Glutamatergic neuron (in vitro differentiated cells): ENCODE measurements at regions not wholly inside any gene's neighbourhood (a gene's known extent, or its start where the extent isn't known, plus 50 kb on each side); places are given as distances from the start of the nearest gene placed in this dataset.

Experiments
- DNase-seq: peaks from one replicate; pipeline ENCODE4 v3.0.0; 2022
- H3K27ac Mint-ChIP-seq: one replicate; pipeline ENCODE4 v1.8.0; 2020; ENCODE audit warnings: mild to moderate bottlenecking, mixed read lengths, inconsistent platforms; ENCODE audit not compliant: unreplicated experiment
- H3K27me3 Mint-ChIP-seq: one replicate; pipeline ENCODE4 v1.8.0; 2020; ENCODE audit warnings: mild to moderate bottlenecking, moderate library complexity, mixed read lengths, inconsistent platforms; ENCODE audit not compliant: unreplicated experiment
- H3K36me3 Mint-ChIP-seq: one replicate; pipeline ENCODE4 v1.8.0; 2020; ENCODE audit warnings: mild to moderate bottlenecking, mixed read lengths, inconsistent platforms; ENCODE audit not compliant: unreplicated experiment
- H3K4me1 Mint-ChIP-seq: one replicate; pipeline ENCODE4 v1.8.0; 2020; ENCODE audit warnings: mild to moderate bottlenecking, low read depth, mixed read lengths, inconsistent platforms; ENCODE audit not compliant: unreplicated experiment
- H3K4me3 Mint-ChIP-seq: one replicate; pipeline ENCODE4 v1.8.0; 2020; ENCODE audit warnings: mild to moderate bottlenecking, mixed read lengths, inconsistent platforms; ENCODE audit not compliant: unreplicated experiment
- H3K9me3 Mint-ChIP-seq: one replicate; pipeline ENCODE4 v1.8.0; 2020; ENCODE audit warnings: mild to moderate bottlenecking, moderate library complexity, mixed read lengths, inconsistent platforms; ENCODE audit not compliant: unreplicated experiment
- CTCF ChIP-seq: fragments of 200-600 bp; sonication (generic); IDR thresholded peaks from one replicate; pipeline ENCODE4 v1.5.0; 2021; ENCODE audit not compliant: partially characterized antibody, unreplicated experiment

- H3K4me1 Mint-ChIP-seq: no peaks in the 10 kb centered on the region
- H3K27ac Mint-ChIP-seq: no peak overlapping the region
- no peaks in the 10 kb centered on the region for H3K36me3 Mint-ChIP-seq
These were observed 130.0 kb upstream of the AHR start for GRCh38 chr7:17168416-17168815.

DNA sequence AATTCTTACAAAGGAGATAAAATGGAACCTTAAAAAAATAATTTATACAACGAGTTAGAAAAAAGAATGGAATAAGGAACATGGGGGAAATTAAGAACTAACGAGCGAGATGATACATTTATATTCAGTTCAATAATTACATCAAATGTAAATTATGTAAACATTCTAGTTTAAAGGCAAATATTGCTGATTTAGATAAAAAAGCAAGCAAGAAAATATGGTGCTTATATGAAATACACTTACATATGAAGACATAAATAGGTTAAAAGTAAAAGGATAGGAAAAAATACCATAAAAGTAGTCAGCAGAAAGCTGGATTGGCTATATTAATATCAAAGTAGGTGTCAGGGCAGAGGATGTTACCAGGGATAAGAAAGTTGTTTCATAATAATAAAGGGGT is 127.0 kb upstream of the AHR start:
- DNase-seq: no peak
- no peak for TF ChIP-seq CTCF
- H3K27me3 Mint-ChIP-seq: no peaks in the 10 kb centered on the region
- H3K4me1 Mint-ChIP-seq: no peaks in the 10 kb centered on the region
- no peaks in the 10 kb centered on the region for H3K9me3 Mint-ChIP-seq
- no peak overlapping the region for H3K4me3 Mint-ChIP-seq
- H3K27ac Mint-ChIP-seq: no peak overlapping the region
- H3K36me3 Mint-ChIP-seq: no peaks in the 10 kb centered on the region

More at GRCh38 chr7:17168416-17168815, 130.0 kb upstream of the AHR start:
- H3K4me3 Mint-ChIP-seq: no peak overlapping the region
- TF ChIP-seq CTCF: no peak
- H3K9me3 Mint-ChIP-seq: no peaks in the 10 kb centered on the region
- no peaks in the 10 kb centered on the region for H3K27me3 Mint-ChIP-seq
- DNase-seq: no peak

- Mint-ChIP-seq H3K27me3 (no peaks in the 10 kb centered on the region), H3K4me3 (no peak overlapping the region), H3K9me3 (no peaks in the 10 kb centered on the region), H3K4me1 (no peaks in the 10 kb centered on the region), H3K36me3 (no peaks in the 10 kb centered on the region), H3K27ac (no peak overlapping the region)
- TF ChIP-seq CTCF: no peak
- no peak for DNase-seq
These were observed 122.0 kb upstream of the AHR start for GRCh38 chr7:17176371-17177032.

GRCh38 chr7:17178545-17178944 is 119.9 kb upstream of the AHR start:
- TF ChIP-seq CTCF: no peak
- H3K36me3 Mint-ChIP-seq: no peaks in the 10 kb centered on the region
- H3K27me3 Mint-ChIP-seq: no peaks in the 10 kb centered on the region
- H3K27ac Mint-ChIP-seq: no peak overlapping the region
- H3K9me3 Mint-ChIP-seq: no peaks in the 10 kb centered on the region
- H3K4me1 Mint-ChIP-seq: no peaks in the 10 kb centered on the region
- no peak for DNase-seq
- no peak overlapping the region for H3K4me3 Mint-ChIP-seq

DNA sequence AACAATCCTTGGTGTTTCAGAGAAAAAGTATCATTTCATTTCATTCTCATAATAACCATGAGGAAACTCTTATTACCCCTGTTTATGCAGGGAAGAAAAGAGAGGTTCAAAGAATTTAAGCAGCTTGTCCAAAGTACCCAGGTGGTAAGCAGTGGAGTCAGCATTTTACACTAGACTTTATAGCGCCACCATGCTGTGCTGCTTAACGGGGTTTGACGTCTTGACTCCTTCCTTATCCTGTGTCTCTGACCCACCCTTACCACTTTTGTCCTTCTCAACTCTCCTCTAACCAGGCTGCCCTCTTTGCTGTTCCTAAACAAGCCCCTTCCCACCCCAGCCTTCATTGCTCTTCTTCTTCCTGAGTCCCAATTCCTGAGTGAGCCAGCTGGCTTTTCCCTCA is 117.0 kb upstream of the AHR start:
- DNase-seq: no peak
- Mint-ChIP-seq H3K27ac (no peak overlapping the region), H3K4me1 (no peaks in the 10 kb centered on the region), H3K9me3 (no peaks in the 10 kb centered on the region), H3K4me3 (no peak overlapping the region), H3K27me3 (no peaks in the 10 kb centered on the region), H3K36me3 (no peaks in the 10 kb centered on the region)
- no peak for TF ChIP-seq CTCF
